GM12874 (cell line): ENCODE measurements at regions not wholly inside any gene's neighbourhood (a gene's known extent, or its start where the extent isn't known, plus 50 kb on each side); places are given as distances from the start of the nearest gene placed in this dataset.

Source experiments
- CTCF ChIP-seq: IDR thresholded peaks from 2 replicates; pipeline ENCODE4 v1.5.1; 2011; ENCODE audit warnings: low read depth, mild to moderate bottlenecking, control low read depth, low read length, moderate library complexity; ENCODE audit not compliant: insufficient read depth

- TF ChIP-seq CTCF: no peak
Measured at GRCh38 chr16:79668502-79668901, 68.0 kb upstream of the MAF start.

GRCh38 chr16:79665970-79666369, 65.4 kb upstream of the MAF start:
- no peak for TF ChIP-seq CTCF

GRCh38 chr16:79664407-79664806, 63.9 kb upstream of the MAF start:
- TF ChIP-seq CTCF: no peak

GRCh38 chr16:79662669-79663313, 62.3 kb upstream of the MAF start:
- TF ChIP-seq CTCF: no peak

GRCh38 chr16:79662122-79662521, 61.6 kb upstream of the MAF start:
- no peak for TF ChIP-seq CTCF

- no peak for TF ChIP-seq CTCF
Measured at GRCh38 chr16:79661578-79661977, 61.0 kb upstream of the MAF start.

GRCh38 chr16:79659344-79659743, 58.8 kb upstream of the MAF start:
- TF ChIP-seq CTCF: no peak
